Endothelial cell of umbilical vein (primary cell): ENCODE measurements at regions not wholly inside any gene's neighbourhood (a gene's known extent, or its start where the extent isn't known, plus 50 kb on each side); places are given as distances from the start of the nearest gene placed in this dataset.

Experiments
- BruUV-seq: library from RNA; stranded (reverse); fragments of 400-500 nt; replicated peaks from 2 replicates; lab custom pipeline; 2021; lab: Mats Ljungman, UMichigan
- CTCF ChIA-PET: fragments of 300-600, 350-600 bp; sonication (Branson Sonifier 250); formaldehyde crosslinking; loops from one replicate; lab custom pipeline; 2021; ENCODE audit warnings: antibody characterized with exemption, inconsistent platforms; lab: Charles Lee
- POLR2A ChIA-PET: fragments of 300-600, 350-600 bp; sonication (Branson Sonifier 250); formaldehyde crosslinking; loops from one replicate; lab custom pipeline; 2021; ENCODE audit warnings: antibody characterized with exemption, inconsistent platforms; lab: Charles Lee
- DNase-seq: peaks from one replicate; pipeline ENCODE4 v3.0.0-alpha.2; 2011; ENCODE audit warnings: low read depth, low spot score
- FAIRE-seq: peaks from 2 replicates; lab custom pipeline; 2011; peaks lifted over from hg19 to GRCh38; lab: Jason Lieb, UNC
- H2AFZ ChIP-seq: 2 replicates; pipeline ENCODE4 v1.6.0; 2012; ENCODE audit warnings: low read depth, low read length, control low read depth, inconsistent platforms
- H3K27ac ChIP-seq: 2 replicates; pipeline ENCODE4 v1.5.1; 2011; ENCODE audit warnings: low read depth, mild to moderate bottlenecking, control low read depth, low read length, moderate library complexity; ENCODE audit not compliant: insufficient read depth
- H3K27me3 ChIP-seq, 2 experiments: 2 replicates each; pipeline versions ENCODE4 v1.6.0 to v1.6.1; 2011; ENCODE audit warnings: low read length in 2 of 2, mixed read lengths in 1 of 2; ENCODE audit not compliant: control insufficient read depth in 2 of 2, insufficient read depth in 2 of 2
- H3K36me3 ChIP-seq, 2 experiments: 2 replicates in 1 of 2; 3 replicates in 1 of 2; pipeline ENCODE4 v1.5.1; 2011; ENCODE audit warnings: low read length in 2 of 2, mild to moderate bottlenecking in 1 of 2, moderate library complexity in 1 of 2; ENCODE audit not compliant: control insufficient read depth in 2 of 2, insufficient read depth in 2 of 2; ENCODE audit errors: extremely low read depth in 1 of 2
- H3K4me1 ChIP-seq: 3 replicates; pipeline ENCODE4 v1.5.1; 2011; ENCODE audit warnings: mild to moderate bottlenecking, low read length; ENCODE audit not compliant: control insufficient read depth, insufficient read depth; ENCODE audit errors: extremely low read depth
- H3K4me2 ChIP-seq: 2 replicates; pipeline ENCODE4 v1.6.1; 2011; ENCODE audit warnings: low read length, control low read depth, mixed read lengths; ENCODE audit not compliant: insufficient read depth
- H3K4me3 ChIP-seq, 3 experiments: fragments of 200-600 bp in 1 of 3; sonication (generic), shearing (Covaris generic) in 1 of 3; replicated peaks in 1 of 3; 2 replicates each; pipeline ENCODE4 v1.5.1; 2011 to 2016; ENCODE audit warnings: control low read depth in 3 of 3, low read length in 3 of 3, mild to moderate bottlenecking in 2 of 3, inconsistent platforms in 1 of 3, low read depth in 1 of 3, moderate library complexity in 1 of 3; ENCODE audit not compliant: insufficient read depth in 1 of 3
- H3K79me2 ChIP-seq: 2 replicates; pipeline ENCODE4 v1.6.0; 2012; ENCODE audit warnings: low read length, inconsistent platforms; ENCODE audit not compliant: control insufficient read depth, insufficient read depth
- H3K9ac ChIP-seq: replicated peaks from 2 replicates; pipeline ENCODE3; 2011; ENCODE audit warnings: low read length, control low read depth; ENCODE audit not compliant: insufficient read depth; ENCODE audit errors: extremely low read depth
- H3K9me1 ChIP-seq: replicated peaks from 3 replicates; pipeline ENCODE4 v1.6.0; 2011; ENCODE audit warnings: mild to moderate bottlenecking, low read length; ENCODE audit not compliant: control insufficient read depth, insufficient read depth; ENCODE audit errors: extremely low read depth
- H3K9me3 ChIP-seq: replicated peaks from 2 replicates; pipeline ENCODE4 v1.5.1; 2012; ENCODE audit warnings: low read length, inconsistent platforms; ENCODE audit not compliant: control insufficient read depth, insufficient read depth
- H4K20me1 ChIP-seq: replicated peaks from 2 replicates; pipeline ENCODE3; 2011; ENCODE audit warnings: mild to moderate bottlenecking, low read length; ENCODE audit not compliant: control insufficient read depth, insufficient read depth; ENCODE audit errors: extremely low read depth
- CTCF ChIP-seq, 2 donors: IDR thresholded peaks; 1 replicate in 1 of 2; 2 replicates in 1 of 2; pipeline ENCODE4 v1.5.1; 2011; ENCODE audit warnings: low read length in 2 of 2, mild to moderate bottlenecking in 2 of 2, moderate library complexity in 2 of 2, control low read depth in 1 of 2, inconsistent platforms in 1 of 2, low read depth in 1 of 2; ENCODE audit not compliant: insufficient read depth in 1 of 2; ENCODE audit errors: extremely low read depth in 1 of 2
- EZH2 ChIP-seq: IDR thresholded peaks from 2 replicates; pipeline ENCODE4 v1.6.1; 2012; ENCODE audit warnings: borderline replicate concordance, low read depth, mild to moderate bottlenecking, moderate library complexity, low read length, inconsistent platforms; ENCODE audit not compliant: severe bottlenecking
- FOS ChIP-seq: IDR thresholded peaks from 2 replicates; pipeline ENCODE4 v1.6.1; 2011; ENCODE audit warnings: mild to moderate bottlenecking, low read length, moderate library complexity, borderline replicate concordance; ENCODE audit not compliant: insufficient read depth
- GATA2 ChIP-seq: IDR thresholded peaks from 2 replicates; pipeline ENCODE4 v1.7.0; 2011; ENCODE audit warnings: low read depth, mild to moderate bottlenecking, moderate library complexity, mixed read lengths, low read length; ENCODE audit not compliant: insufficient read length, insufficient read depth
- JUN ChIP-seq: IDR thresholded peaks from 2 replicates; pipeline ENCODE4 v1.6.1; 2011; ENCODE audit warnings: borderline replicate concordance, low read depth; ENCODE audit not compliant: insufficient read length, insufficient read depth
- MAX ChIP-seq: IDR thresholded peaks from 2 replicates; pipeline ENCODE4 v1.6.1; 2011; ENCODE audit not compliant: insufficient read depth, insufficient read length
- MYC ChIP-seq: IDR thresholded peaks from one replicate; pipeline ENCODE4 v1.6.1; 2011; ENCODE audit warnings: mild to moderate bottlenecking, low read depth, low read length
- POLR2A ChIP-seq: IDR thresholded peaks from 2 replicates; pipeline ENCODE4 v1.6.1; 2012; ENCODE audit warnings: low read depth, mild to moderate bottlenecking, control low read depth, low read length
- POLR2AphosphoS5 ChIP-seq: IDR thresholded peaks from 2 replicates; pipeline ENCODE4 v1.6.1; 2012; ENCODE audit warnings: low read depth, mild to moderate bottlenecking, control low read depth, low read length, moderate library complexity; ENCODE audit not compliant: insufficient read depth
- dilution Hi-C: fragments of 300-500 bp; cut with MboI; formaldehyde crosslinking; loops from one replicate; pipeline ENCODE4 v1.15.0; 2019; ENCODE audit warnings: low sequenced_read_pairs; ENCODE audit not compliant: extremely low pct_ligation_motif_present
- intact Hi-C: fragments of 100-400 bp; cut with micrococcal nuclease; formaldehyde crosslinking; loops from one replicate; pipeline ENCODE4 v1.10.0; 2022

GRCh38 chr20:61131944-61132343, 120.1 kb upstream of the CDH4 start:
- peaks cover 2% of the 10 kb centered on the region for H3K9me3 ChIP-seq
- H2AFZ ChIP-seq: no peak overlapping the region
- ChIA-PET CTCF (no interaction called here), POLR2A (no interaction called here)
- dilution Hi-C loops (no loop called here), intact Hi-C loops (no loop called here)
- H3K4me2 ChIP-seq: no peak overlapping the region
- BruUV-seq: no TSS peak
- no peak for DNase-seq
- no peaks in the 10 kb centered on the region for H3K27me3 ChIP-seq
- H4K20me1 ChIP-seq: no peaks in the 10 kb centered on the region
- FAIRE-seq: no peak
- no peak overlapping the region for H3K4me3 ChIP-seq
- H3K9ac ChIP-seq: no peak overlapping the region
- no peaks in the 10 kb centered on the region for H3K79me2 ChIP-seq
- TF ChIP-seq FOS (no peak), EZH2 (no peak), JUN (no peak), GATA2 (no peak), CTCF (IDR thresholded peaks at IDR 0.05; ENCODE audit: extremely low read depth in 1 of 2, insufficient read depth in 1 of 2, low read depth in 1 of 2, low read length in 2 of 2) (no peak), POLR2A (no peak)
- H3K4me1 ChIP-seq: no peaks in the 10 kb centered on the region
- no peaks in the 10 kb centered on the region for H3K9me1 ChIP-seq
- H3K27ac ChIP-seq: no peak overlapping the region
- no peaks in the 10 kb centered on the region for H3K36me3 ChIP-seq

- Histone ChIP-seq H3K79me2 (no peaks in the 10 kb centered on the region), H3K36me3 (no peaks in the 10 kb centered on the region), H3K27me3 (no peaks in the 10 kb centered on the region), H3K9me3 (peaks cover 2% of the 10 kb centered on the region), H3K4me3 (no peak overlapping the region), H3K4me1 (no peaks in the 10 kb centered on the region), H4K20me1 (no peaks in the 10 kb centered on the region), H3K4me2 (no peak overlapping the region), H3K9me1 (no peaks in the 10 kb centered on the region), H2AFZ (no peak overlapping the region), H3K27ac (no peak overlapping the region), H3K9ac (no peak overlapping the region)
- FAIRE-seq: no peak
- dilution Hi-C loops (no loop called here), intact Hi-C loops (no loop called here)
- DNase-seq: no peak
- ChIA-PET CTCF (no interaction called here), POLR2A (no interaction called here)
- TF ChIP-seq GATA2 (no peak), EZH2 (no peak), POLR2AphosphoS5 (no peak), MYC (no peak), POLR2A (no peak), CTCF (IDR thresholded peaks at IDR 0.05; ENCODE audit: extremely low read depth in 1 of 2, insufficient read depth in 1 of 2, low read depth in 1 of 2, low read length in 2 of 2) (no peak), FOS (no peak), MAX (no peak), JUN (no peak)
- BruUV-seq: no TSS peak
Measured at GRCh38 chr20:61133611-61134010, 118.5 kb upstream of the CDH4 start.
